GM23248 (cell line): ENCODE measurements at regions not wholly inside any gene's neighbourhood (a gene's known extent, or its start where the extent isn't known, plus 50 kb on each side); places are given as distances from the start of the nearest gene placed in this dataset.

Source experiments
- EZH2 ChIP-seq: fragments of 200-600 bp; sonication (generic); IDR thresholded peaks from 2 replicates; pipeline ENCODE4 v1.6.1; 2018; ENCODE audit warnings: antibody characterized with exemption, mild to moderate bottlenecking; ENCODE audit not compliant: insufficient read depth, poor library complexity, severe bottlenecking
- EZH2phosphoT487 ChIP-seq: fragments of 200-600 bp; sonication (generic); IDR thresholded peaks from 2 replicates; pipeline ENCODE4 v1.6.1; 2018; ENCODE audit warnings: antibody characterized with exemption, moderate library complexity, mild to moderate bottlenecking, low read depth; ENCODE audit not compliant: insufficient read depth

DNA sequence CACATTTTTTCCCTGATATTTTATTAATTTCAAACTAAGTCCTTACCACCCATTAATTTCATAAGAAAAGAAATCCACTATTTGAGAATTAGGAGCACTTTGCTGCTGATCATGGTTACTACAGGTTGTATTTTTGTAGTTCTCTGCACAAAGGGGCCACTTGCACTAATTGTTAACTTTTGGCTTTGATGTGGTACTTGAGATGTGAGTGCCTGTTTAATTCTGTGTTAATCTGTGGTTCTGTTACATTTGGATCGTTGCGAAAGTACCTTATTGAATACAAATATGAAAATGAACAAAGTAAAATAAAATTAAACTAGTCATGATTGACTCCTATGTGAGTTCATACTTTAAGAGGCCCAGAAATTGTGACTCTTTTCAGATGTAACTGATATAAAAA, 374.9 kb upstream of the RGS6 start:
- TF ChIP-seq EZH2phosphoT487: no peak
- TF ChIP-seq EZH2: no peak
